Peyer's patch (tissue), 4 donors: ENCODE measurements at regions not wholly inside any gene's neighbourhood (a gene's known extent, or its start where the extent isn't known, plus 50 kb on each side); places are given as distances from the start of the nearest gene placed in this dataset.

Experiments
- DNase-seq, 3 donors: peaks; one replicate each; pipeline ENCODE4 v3.0.0-alpha.2; 2017 to 2019
- H3K27ac ChIP-seq, 4 donors: fragments of 200-600 bp; sonication (generic); one replicate each; pipeline ENCODE4 v1.5.1; 2016 to 2019
- H3K27me3 ChIP-seq, 2 donors: fragments of 200-600 bp; sonication (generic); one replicate each; pipeline ENCODE4 v1.5.1; 2019
- H3K36me3 ChIP-seq, 3 donors: fragments of 200-600 bp; sonication (generic); one replicate each; pipeline ENCODE4 v1.5.1; 2016 to 2019
- H3K4me1 ChIP-seq, 4 donors: fragments of 200-600 bp; sonication (generic); one replicate each; pipeline ENCODE4 v1.5.1; 2016 to 2019
- H3K4me3 ChIP-seq, 4 donors: fragments of 200-600 bp; sonication (generic); 1 replicate in 3 of 4; 2 replicates in 1 of 4; pipeline ENCODE4 v1.5.1; 2016 to 2019; ENCODE audit warnings: mild to moderate bottlenecking in 1 of 4
- H3K9me3 ChIP-seq, 4 donors: fragments of 200-600 bp; sonication (generic); one replicate each; pipeline ENCODE4 v1.5.1; 2016 to 2019; ENCODE audit warnings: mild to moderate bottlenecking in 1 of 4
- CTCF ChIP-seq, 6 experiments: fragments of 450-650 bp in 4 of 6; fragments of 200-600 bp in 2 of 6; sonication (generic) in 1 of 6; IDR thresholded peaks; one replicate each; pipeline ENCODE4 v1.5.1; 2017 to 2019; ENCODE audit warnings: antibody characterized with exemption in 6 of 6, mild to moderate bottlenecking in 3 of 6, moderate library complexity in 1 of 6
- POLR2A ChIP-seq, 2 donors: fragments of 450-650 bp; IDR thresholded peaks; one replicate each; pipeline ENCODE4 v1.5.1; 2017; ENCODE audit warnings: antibody characterized with exemption in 2 of 2, mild to moderate bottlenecking in 2 of 2, moderate library complexity in 2 of 2

GRCh38 chr14:29102266-29102665, 335.7 kb downstream of the FOXG1 start:
- H3K27me3 ChIP-seq: no peaks in the 10 kb centered on the region
- no peak for DNase-seq
- no peaks in the 10 kb centered on the region for H3K4me1 ChIP-seq
- no peaks in the 10 kb centered on the region for H3K36me3 ChIP-seq
- H3K9me3 ChIP-seq: no peaks in the 10 kb centered on the region
- H3K27ac ChIP-seq: no peak overlapping the region
- no peak for TF ChIP-seq CTCF (IDR thresholded peaks at IDR 0.05)
- TF ChIP-seq POLR2A (IDR thresholded peaks at IDR 0.05): no peak
- H3K4me3 ChIP-seq: no peak overlapping the region

- Histone ChIP-seq H3K27ac (no peak overlapping the region), H3K27me3 (no peaks in the 10 kb centered on the region), H3K9me3 (no peaks in the 10 kb centered on the region), H3K4me3 (no peak overlapping the region), H3K36me3 (no peaks in the 10 kb centered on the region), H3K4me1 (no peaks in the 10 kb centered on the region)
- DNase-seq: no peak
- no peak for TF ChIP-seq POLR2A (IDR thresholded peaks at IDR 0.05)
- no peak for TF ChIP-seq CTCF (IDR thresholded peaks at IDR 0.05)
Observed at GRCh38 chr14:29102996-29103395, 336.4 kb downstream of the FOXG1 start.

GRCh38 chr14:29108908-29109307, 342.3 kb downstream of the FOXG1 start:
- no peak overlapping the region for H3K27ac ChIP-seq
- TF ChIP-seq POLR2A (IDR thresholded peaks at IDR 0.05): no peak
- TF ChIP-seq CTCF (IDR thresholded peaks at IDR 0.05): no peak
- H3K36me3 ChIP-seq: no peaks in the 10 kb centered on the region
- no peak overlapping the region for H3K4me3 ChIP-seq
- H3K4me1 ChIP-seq: no peaks in the 10 kb centered on the region
- no peaks in the 10 kb centered on the region for H3K27me3 ChIP-seq
- H3K9me3 ChIP-seq: no peaks in the 10 kb centered on the region
- DNase-seq: no peak

GRCh38 chr14:29109589-29109988, 343.0 kb downstream of the FOXG1 start:
- Histone ChIP-seq H3K36me3 (no peaks in the 10 kb centered on the region), H3K27ac (no peak overlapping the region), H3K4me1 (no peaks in the 10 kb centered on the region), H3K9me3 (no peaks in the 10 kb centered on the region), H3K4me3 (no peak overlapping the region), H3K27me3 (no peaks in the 10 kb centered on the region)
- TF ChIP-seq POLR2A (IDR thresholded peaks at IDR 0.05) (no peak), CTCF (IDR thresholded peaks at IDR 0.05) (no peak)
- no peak for DNase-seq

GRCh38 chr14:29111554-29111953, 345.0 kb downstream of the FOXG1 start:
- no peak for DNase-seq

More at GRCh38 chr14:29111554-29111953, 345.0 kb downstream of the FOXG1 start:
- Histone ChIP-seq H3K36me3 (no peaks in the 10 kb centered on the region), H3K9me3 (no peaks in the 10 kb centered on the region), H3K27ac (no peak overlapping the region), H3K4me1 (no peaks in the 10 kb centered on the region), H3K27me3 (no peaks in the 10 kb centered on the region), H3K4me3 (no peak overlapping the region)
- TF ChIP-seq CTCF (IDR thresholded peaks at IDR 0.05): no peak
- no peak for TF ChIP-seq POLR2A (IDR thresholded peaks at IDR 0.05)
